Peyer's patch (tissue), 4 donors: ENCODE measurements at regions not wholly inside any gene's neighbourhood (a gene's known extent, or its start where the extent isn't known, plus 50 kb on each side); places are given as distances from the start of the nearest gene placed in this dataset.
"Not testable (repeated sequence)": the region's sequence is repeated elsewhere in the genome, so short reads cannot be mapped to it uniquely, and the experiment has no call there.

Experiments
- DNase-seq, 3 donors: peaks; one replicate each; pipeline ENCODE4 v3.0.0-alpha.2; 2017 to 2019
- H3K27ac ChIP-seq, 4 donors: fragments of 200-600 bp; sonication (generic); one replicate each; pipeline ENCODE4 v1.5.1; 2016 to 2019
- H3K27me3 ChIP-seq, 2 donors: fragments of 200-600 bp; sonication (generic); one replicate each; pipeline ENCODE4 v1.5.1; 2019
- H3K36me3 ChIP-seq, 3 donors: fragments of 200-600 bp; sonication (generic); one replicate each; pipeline ENCODE4 v1.5.1; 2016 to 2019
- H3K4me1 ChIP-seq, 4 donors: fragments of 200-600 bp; sonication (generic); one replicate each; pipeline ENCODE4 v1.5.1; 2016 to 2019
- H3K4me3 ChIP-seq, 4 donors: fragments of 200-600 bp; sonication (generic); 1 replicate in 3 of 4; 2 replicates in 1 of 4; pipeline ENCODE4 v1.5.1; 2016 to 2019; ENCODE audit warnings: mild to moderate bottlenecking in 1 of 4
- H3K9me3 ChIP-seq, 4 donors: fragments of 200-600 bp; sonication (generic); one replicate each; pipeline ENCODE4 v1.5.1; 2016 to 2019; ENCODE audit warnings: mild to moderate bottlenecking in 1 of 4
- POLR2A ChIP-seq, 2 donors: fragments of 450-650 bp; IDR thresholded peaks; one replicate each; pipeline ENCODE4 v1.5.1; 2017; ENCODE audit warnings: antibody characterized with exemption in 2 of 2, mild to moderate bottlenecking in 2 of 2, moderate library complexity in 2 of 2
- TF ChIP-seq, protein P1 (sequence below), 6 experiments: fragments of 450-650 bp in 4 of 6; fragments of 200-600 bp in 2 of 6; sonication (generic) in 1 of 6; IDR thresholded peaks; one replicate each; pipeline ENCODE4 v1.5.1; 2017 to 2019; ENCODE audit warnings: antibody characterized with exemption in 6 of 6, mild to moderate bottlenecking in 3 of 6, moderate library complexity in 1 of 6

GRCh38 chr2:21895200-21895599, 771.4 kb downstream of the TDRD15 start:
- Histone ChIP-seq H3K9me3 (no peaks in the 10 kb centered on the region), H3K4me3 (no peak overlapping the region), H3K27me3 (no peaks in the 10 kb centered on the region), H3K27ac (no peak overlapping the region), H3K4me1 (no peaks in the 10 kb centered on the region), H3K36me3 (no peaks in the 10 kb centered on the region)
- no peak for DNase-seq
- no peak for TF ChIP-seq POLR2A (IDR thresholded peaks at IDR 0.05)
- TF ChIP-seq, protein P1, sequence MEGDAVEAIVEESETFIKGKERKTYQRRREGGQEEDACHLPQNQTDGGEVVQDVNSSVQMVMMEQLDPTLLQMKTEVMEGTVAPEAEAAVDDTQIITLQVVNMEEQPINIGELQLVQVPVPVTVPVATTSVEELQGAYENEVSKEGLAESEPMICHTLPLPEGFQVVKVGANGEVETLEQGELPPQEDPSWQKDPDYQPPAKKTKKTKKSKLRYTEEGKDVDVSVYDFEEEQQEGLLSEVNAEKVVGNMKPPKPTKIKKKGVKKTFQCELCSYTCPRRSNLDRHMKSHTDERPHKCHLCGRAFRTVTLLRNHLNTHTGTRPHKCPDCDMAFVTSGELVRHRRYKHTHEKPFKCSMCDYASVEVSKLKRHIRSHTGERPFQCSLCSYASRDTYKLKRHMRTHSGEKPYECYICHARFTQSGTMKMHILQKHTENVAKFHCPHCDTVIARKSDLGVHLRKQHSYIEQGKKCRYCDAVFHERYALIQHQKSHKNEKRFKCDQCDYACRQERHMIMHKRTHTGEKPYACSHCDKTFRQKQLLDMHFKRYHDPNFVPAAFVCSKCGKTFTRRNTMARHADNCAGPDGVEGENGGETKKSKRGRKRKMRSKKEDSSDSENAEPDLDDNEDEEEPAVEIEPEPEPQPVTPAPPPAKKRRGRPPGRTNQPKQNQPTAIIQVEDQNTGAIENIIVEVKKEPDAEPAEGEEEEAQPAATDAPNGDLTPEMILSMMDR (IDR thresholded peaks at IDR 0.05): no peak

DNA sequence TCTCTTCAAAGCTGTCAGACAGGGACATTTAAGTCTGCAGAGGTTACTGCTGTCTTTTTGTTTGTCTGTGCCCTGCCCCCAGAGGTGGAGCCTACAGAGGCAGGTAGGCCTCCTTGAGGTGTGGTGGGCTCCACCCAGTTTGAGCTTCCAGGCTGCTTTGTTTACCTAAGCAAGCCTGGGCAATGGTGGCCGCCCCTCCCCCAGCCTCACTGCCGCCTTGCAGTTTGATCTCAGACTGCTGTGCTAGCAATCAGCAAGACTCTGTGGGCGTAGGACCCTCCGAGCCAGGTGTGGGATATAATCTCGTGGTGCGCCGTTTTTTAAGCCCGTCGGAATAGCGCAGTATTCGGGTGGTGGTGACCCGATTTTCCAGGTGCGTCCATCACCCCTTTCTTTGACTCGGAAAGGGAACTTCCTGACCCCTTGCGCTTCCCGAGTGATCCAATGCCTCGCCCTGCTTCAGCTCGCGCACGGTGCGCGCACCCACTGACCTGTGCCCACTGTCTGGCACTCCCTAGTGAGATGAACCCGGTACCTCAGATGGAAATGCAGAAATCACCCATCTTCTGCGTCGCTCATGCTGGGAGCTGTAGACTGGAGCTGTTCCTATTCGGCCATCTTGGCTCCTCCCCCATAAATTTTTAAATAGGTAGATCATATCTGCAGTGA, 785.1 kb downstream of the TDRD15 start:
- not testable (repeated sequence) for H3K4me1 ChIP-seq, H3K36me3 ChIP-seq, H3K9me3 ChIP-seq, H3K27me3 ChIP-seq, DNase-seq, H3K27ac ChIP-seq, H3K4me3 ChIP-seq

GRCh38 chr2:21910832-21911507, 787.2 kb downstream of the TDRD15 start:
- TF ChIP-seq, protein P1 (IDR thresholded peaks at IDR 0.05): no peak
- no peak for TF ChIP-seq POLR2A (IDR thresholded peaks at IDR 0.05)
- DNase-seq: no peak
- Histone ChIP-seq H3K27ac (no peak overlapping the region), H3K27me3 (no peaks in the 10 kb centered on the region), H3K4me3 (no peak overlapping the region), H3K36me3 (no peaks in the 10 kb centered on the region), H3K9me3 (no peaks in the 10 kb centered on the region), H3K4me1 (no peaks in the 10 kb centered on the region)

GRCh38 chr2:21912405-21912804, 788.6 kb downstream of the TDRD15 start:
- no peak for DNase-seq
- Histone ChIP-seq H3K27me3 (no peaks in the 10 kb centered on the region), H3K36me3 (no peaks in the 10 kb centered on the region), H3K9me3 (no peaks in the 10 kb centered on the region), H3K27ac (no peak overlapping the region), H3K4me1 (no peaks in the 10 kb centered on the region), H3K4me3 (no peak overlapping the region)
- TF ChIP-seq, protein P1 (IDR thresholded peaks at IDR 0.05): no peak
- no peak for TF ChIP-seq POLR2A (IDR thresholded peaks at IDR 0.05)

DNA sequence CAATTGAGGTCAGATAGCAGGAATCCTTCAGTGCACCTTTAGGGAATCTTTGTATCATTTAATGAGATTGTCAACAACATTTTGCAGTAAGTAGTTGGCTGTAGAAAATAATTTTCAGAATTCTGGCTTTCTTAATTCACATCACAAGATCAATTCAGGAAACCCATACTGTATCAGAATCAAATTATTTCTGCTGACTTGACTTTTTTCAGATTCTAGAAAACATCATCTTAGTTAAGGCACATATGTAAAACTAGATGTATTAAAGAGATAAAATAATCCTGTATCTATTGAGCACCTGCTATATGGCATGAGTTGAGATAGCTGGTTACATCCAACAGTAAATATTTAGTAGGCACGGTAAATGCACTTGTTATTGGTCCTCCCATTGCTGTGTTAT, 791.4 kb downstream of the TDRD15 start:
- H3K4me3 ChIP-seq: no peak overlapping the region
- no peaks in the 10 kb centered on the region for H3K4me1 ChIP-seq
- no peaks in the 10 kb centered on the region for H3K9me3 ChIP-seq
- no peaks in the 10 kb centered on the region for H3K27me3 ChIP-seq
- no peak overlapping the region for H3K27ac ChIP-seq
- TF ChIP-seq POLR2A (IDR thresholded peaks at IDR 0.05): no peak
- TF ChIP-seq, protein P1 (IDR thresholded peaks at IDR 0.05): no peak
- DNase-seq: no peak
- H3K36me3 ChIP-seq: no peaks in the 10 kb centered on the region

DNA sequence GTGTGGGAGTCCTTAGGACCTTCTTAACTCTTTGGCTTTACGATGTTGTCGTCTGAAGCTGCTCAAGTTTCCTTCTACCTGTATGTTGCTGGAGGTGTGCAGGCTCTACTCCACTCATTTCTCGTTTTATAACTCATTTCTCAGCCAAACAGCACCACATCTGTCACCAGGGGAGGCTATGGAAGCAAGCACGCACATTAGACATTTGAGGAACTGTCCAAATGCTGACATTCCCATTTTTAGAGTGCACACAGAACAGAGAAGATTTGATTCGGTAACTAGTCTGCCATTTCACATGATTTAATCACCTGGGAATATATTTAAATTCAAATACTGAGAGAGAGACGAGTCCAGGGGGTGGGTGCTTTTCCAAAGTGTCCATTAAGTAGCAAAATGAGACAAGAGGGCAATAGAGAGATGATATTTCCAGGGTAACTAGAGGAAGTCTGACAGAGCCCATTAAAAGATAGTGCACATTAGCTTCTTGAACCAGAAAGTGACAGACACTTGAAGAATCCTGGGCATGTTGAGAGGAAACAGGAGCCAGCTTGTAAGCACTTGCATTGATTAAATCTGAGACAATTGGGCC, 793.3 kb downstream of the TDRD15 start:
- no peak for DNase-seq
- TF ChIP-seq, protein P1 (IDR thresholded peaks at IDR 0.05): no peak
- no peak for TF ChIP-seq POLR2A (IDR thresholded peaks at IDR 0.05)
- Histone ChIP-seq H3K4me1 (no peaks in the 10 kb centered on the region), H3K27ac (no peak overlapping the region), H3K36me3 (no peaks in the 10 kb centered on the region), H3K4me3 (no peak overlapping the region), H3K27me3 (no peaks in the 10 kb centered on the region), H3K9me3 (no peaks in the 10 kb centered on the region)
